Naive thymus-derived CD8-positive, alpha-beta T cell (primary cell): ENCODE measurements at regions not wholly inside any gene's neighbourhood (a gene's known extent, or its start where the extent isn't known, plus 50 kb on each side); places are given as distances from the start of the nearest gene placed in this dataset.

Experiments used
- ATAC-seq, 2 donors: fragments of 150-1000 bp; cut with Tn5 transposase in 1 of 2; sonication (Bioruptor Pico), chemical (Tn5 transposase) in 1 of 2; 1 replicate in 1 of 2; 2 replicates in 1 of 2; pipeline ENCODE4 v1.10.0; 2021; ENCODE audit warnings: mild to moderate bottlenecking in 2 of 2, moderate library complexity in 2 of 2
- POLR2A ChIA-PET: fragments of 350-600 bp; sonication (Branson Sonifier 250); formaldehyde crosslinking; loops from one replicate; lab custom pipeline; 2021; ENCODE audit warnings: antibody characterized with exemption; lab: Charles Lee
- DNase-seq, 10 donors: peaks; one replicate each; pipeline versions ENCODE4 v3.0.0 to v3.0.0-alpha.2; 2020 to 2022
- H3K27ac Mint-ChIP-seq, 10 donors: one replicate each; pipeline ENCODE4 v1.8.0; 2020 to 2022; ENCODE audit warnings: mild to moderate bottlenecking in 10 of 10, mixed read lengths in 10 of 10, moderate library complexity in 4 of 10, inconsistent platforms in 1 of 10
- H3K27me3 Mint-ChIP-seq, 5 donors: one replicate each; pipeline ENCODE4 v1.8.0; 2021 to 2022; ENCODE audit warnings: mixed read lengths in 5 of 5
- H3K36me3 Mint-ChIP-seq, 3 donors: one replicate each; pipeline ENCODE4 v1.8.0; 2020 to 2022; ENCODE audit warnings: mixed read lengths in 3 of 3, mild to moderate bottlenecking in 2 of 3, inconsistent platforms in 1 of 3
- H3K4me1 Mint-ChIP-seq, 4 donors: one replicate each; pipeline ENCODE4 v1.8.0; 2021 to 2022; ENCODE audit warnings: mixed read lengths in 4 of 4
- H3K4me3 Mint-ChIP-seq, 10 donors: one replicate each; pipeline ENCODE4 v1.8.0; 2020 to 2022; ENCODE audit warnings: mild to moderate bottlenecking in 10 of 10, mixed read lengths in 10 of 10, moderate library complexity in 6 of 10, inconsistent platforms in 1 of 10
- H3K9me3 Mint-ChIP-seq, 9 donors: one replicate each; pipeline ENCODE4 v1.8.0; 2020 to 2022; ENCODE audit warnings: mixed read lengths in 9 of 9, mild to moderate bottlenecking in 3 of 9, inconsistent platforms in 1 of 9, moderate library complexity in 1 of 9

GRCh38 chr2:221203125-221203524, 369.0 kb downstream of the EPHA4 start:
- POLR2A ChIA-PET = no interaction called here
- Mint-ChIP-seq H3K27me3 (no peaks in the 10 kb centered on the region), H3K4me3 (no peak overlapping the region), H3K36me3 (no peaks in the 10 kb centered on the region), H3K4me1 (peaks cover 0 to 12% (median 0%) of the 10 kb centered on the region in 4 donors), H3K27ac (no peak overlapping the region), H3K9me3 (no peaks in the 10 kb centered on the region)
- ATAC-seq = no peak
- DNase-seq = no peak

DNA sequence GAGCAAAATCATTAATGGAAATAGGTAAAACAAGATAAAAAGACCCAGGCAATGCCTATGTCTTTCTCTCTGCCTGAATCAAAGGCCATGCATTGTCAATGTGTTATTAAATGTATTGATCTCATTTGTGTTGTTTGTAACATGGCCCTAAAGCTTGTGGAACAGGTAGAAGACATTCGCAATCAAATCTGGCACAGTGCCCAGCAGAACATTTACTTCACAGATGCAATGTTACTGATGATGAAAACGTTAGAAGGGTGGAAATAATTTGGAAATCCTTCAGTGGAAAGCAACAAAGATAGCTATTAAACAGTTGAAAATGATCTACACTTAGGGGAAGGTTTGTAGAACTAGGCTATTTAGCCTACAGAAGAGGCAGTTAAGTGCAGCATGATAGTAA, 368.2 kb downstream of the EPHA4 start:
- no peaks in the 10 kb centered on the region for H3K36me3 Mint-ChIP-seq
- no peaks in the 10 kb centered on the region for H3K9me3 Mint-ChIP-seq
- POLR2A ChIA-PET = no interaction called here
- no peak for DNase-seq
- H3K4me3 Mint-ChIP-seq = no peak overlapping the region
- ATAC-seq = no peak
- peaks cover 0 to 11% (median 0%) of the 10 kb centered on the region in 4 donors for H3K4me1 Mint-ChIP-seq
- H3K27ac Mint-ChIP-seq = no peak overlapping the region
- H3K27me3 Mint-ChIP-seq = no peaks in the 10 kb centered on the region

- Mint-ChIP-seq H3K9me3 (no peaks in the 10 kb centered on the region), H3K4me3 (no peak overlapping the region), H3K4me1 (peaks cover 0 to 11% (median 0%) of the 10 kb centered on the region in 4 donors), H3K27ac (no peak overlapping the region), H3K27me3 (no peaks in the 10 kb centered on the region), H3K36me3 (no peaks in the 10 kb centered on the region)
- POLR2A ChIA-PET = no interaction called here
- DNase-seq = no peak
- ATAC-seq = no peak
These were observed 367.4 kb downstream of the EPHA4 start for GRCh38 chr2:221204699-221205098.

DNA sequence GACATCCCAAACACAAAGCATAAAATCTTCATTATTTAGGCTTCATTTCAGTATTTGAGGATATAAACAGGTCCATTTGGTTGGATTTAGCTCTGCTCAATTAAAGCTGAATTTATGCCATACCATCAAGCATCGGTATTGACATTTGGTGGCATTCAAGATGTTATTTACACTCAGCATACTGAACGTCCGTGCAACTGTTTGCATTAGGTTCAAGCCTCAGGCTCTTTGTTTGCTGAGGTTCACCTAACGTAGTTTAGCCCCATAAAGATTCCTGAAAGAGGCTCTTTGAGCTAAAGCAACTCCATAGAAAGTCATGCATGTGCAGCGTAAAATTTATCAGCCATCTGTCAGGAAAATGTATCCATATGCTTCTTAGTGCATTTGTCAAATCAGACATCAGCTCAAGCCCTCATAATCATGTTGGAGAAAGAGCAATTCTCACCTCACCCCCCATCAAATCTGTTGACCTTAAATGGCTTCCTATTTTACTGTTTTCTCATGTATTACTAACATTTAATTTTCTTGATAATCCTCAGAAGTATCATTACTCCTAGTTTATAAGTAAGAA, 366.9 kb downstream of the EPHA4 start:
- no peak overlapping the region for H3K27ac Mint-ChIP-seq
- H3K4me1 Mint-ChIP-seq = peaks cover 0 to 11% (median 0%) of the 10 kb centered on the region in 4 donors
- DNase-seq = no peak
- H3K36me3 Mint-ChIP-seq = no peaks in the 10 kb centered on the region
- no peaks in the 10 kb centered on the region for H3K9me3 Mint-ChIP-seq
- POLR2A ChIA-PET = no interaction called here
- no peak for ATAC-seq
- no peaks in the 10 kb centered on the region for H3K27me3 Mint-ChIP-seq
- H3K4me3 Mint-ChIP-seq = no peak overlapping the region

- Mint-ChIP-seq H3K4me3 (no peak overlapping the region), H3K36me3 (no peaks in the 10 kb centered on the region), H3K4me1 (no peaks in the 10 kb centered on the region), H3K9me3 (no peaks in the 10 kb centered on the region), H3K27ac (no peak overlapping the region), H3K27me3 (no peaks in the 10 kb centered on the region)
- ATAC-seq (no peak), DNase-seq (no peak)
- POLR2A ChIA-PET = no interaction called here
These were observed 361.4 kb downstream of the EPHA4 start for GRCh38 chr2:221210686-221211085.

GRCh38 chr2:221211653-221212052, 360.5 kb downstream of the EPHA4 start:
- Mint-ChIP-seq H3K27ac (no peak overlapping the region), H3K4me1 (no peaks in the 10 kb centered on the region), H3K36me3 (no peaks in the 10 kb centered on the region), H3K4me3 (no peak overlapping the region), H3K27me3 (peaks cover 0 to 3% (median 0%) of the 10 kb centered on the region in 5 donors), H3K9me3 (no peaks in the 10 kb centered on the region)
- POLR2A ChIA-PET = no interaction called here
- ATAC-seq (no peak), DNase-seq (no peak)

- Mint-ChIP-seq H3K27me3 (peaks cover 0 to 3% (median 0%) of the 10 kb centered on the region in 5 donors), H3K9me3 (no peaks in the 10 kb centered on the region), H3K4me1 (no peaks in the 10 kb centered on the region), H3K36me3 (no peaks in the 10 kb centered on the region), H3K27ac (no peak overlapping the region), H3K4me3 (no peak overlapping the region)
- ATAC-seq (no peak), DNase-seq (no peak)
- POLR2A ChIA-PET = no interaction called here
These were observed 360.0 kb downstream of the EPHA4 start for GRCh38 chr2:221212105-221212504.

DNA sequence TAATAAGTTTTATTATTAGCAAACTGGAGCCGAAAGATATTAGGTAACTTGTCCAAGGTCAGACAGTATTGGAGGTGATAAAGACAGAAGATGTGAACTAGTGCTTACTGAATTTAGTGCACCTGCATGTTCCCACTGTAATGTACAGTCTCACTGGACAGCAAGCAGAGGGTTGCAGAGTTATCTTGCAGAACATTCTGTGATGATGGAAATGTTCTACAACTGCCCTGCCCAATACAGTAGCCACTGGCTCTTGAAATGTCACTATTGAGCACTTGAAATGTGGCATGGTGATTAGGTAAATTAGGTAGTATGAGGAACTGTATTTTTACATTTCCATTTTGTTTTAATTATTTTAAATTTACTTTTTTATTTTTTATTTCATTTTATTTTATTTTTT, 356.6 kb downstream of the EPHA4 start:
- no peak for ATAC-seq
- Mint-ChIP-seq H3K36me3 (no peaks in the 10 kb centered on the region), H3K4me1 (no peaks in the 10 kb centered on the region), H3K27me3 (peaks cover 0 to 3% (median 0%) of the 10 kb centered on the region in 5 donors), H3K9me3 (no peaks in the 10 kb centered on the region), H3K27ac (no peak overlapping the region), H3K4me3 (no peak overlapping the region)
- POLR2A ChIA-PET = no interaction called here
- no peak for DNase-seq

DNA sequence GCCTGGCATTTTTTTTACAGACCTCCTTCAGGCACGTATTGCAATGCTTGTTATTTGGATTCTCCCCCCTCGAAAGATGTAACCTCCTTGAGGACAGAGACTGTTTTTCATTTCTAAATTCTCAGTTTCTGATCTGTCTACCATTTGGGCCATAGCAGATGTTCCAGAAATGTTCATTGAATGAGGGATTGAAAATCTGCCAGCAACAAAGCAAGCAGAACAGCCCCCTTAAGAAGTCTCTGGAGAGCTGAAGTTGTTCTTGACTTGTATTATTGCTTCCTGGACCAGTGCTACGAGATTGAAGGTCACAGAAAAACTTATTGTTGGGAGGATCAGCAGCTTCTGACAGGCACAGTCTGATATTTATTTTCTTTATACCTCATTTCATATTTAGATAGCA, 355.5 kb downstream of the EPHA4 start:
- DNase-seq (no peak), ATAC-seq (no peak)
- POLR2A ChIA-PET = no interaction called here
- Mint-ChIP-seq H3K9me3 (peaks cover 0 to 3% (median 0%) of the 10 kb centered on the region in 9 donors), H3K4me1 (no peaks in the 10 kb centered on the region), H3K27me3 (peaks cover 0 to 3% (median 0%) of the 10 kb centered on the region in 5 donors), H3K36me3 (no peaks in the 10 kb centered on the region), H3K27ac (no peak overlapping the region), H3K4me3 (no peak overlapping the region)

DNA sequence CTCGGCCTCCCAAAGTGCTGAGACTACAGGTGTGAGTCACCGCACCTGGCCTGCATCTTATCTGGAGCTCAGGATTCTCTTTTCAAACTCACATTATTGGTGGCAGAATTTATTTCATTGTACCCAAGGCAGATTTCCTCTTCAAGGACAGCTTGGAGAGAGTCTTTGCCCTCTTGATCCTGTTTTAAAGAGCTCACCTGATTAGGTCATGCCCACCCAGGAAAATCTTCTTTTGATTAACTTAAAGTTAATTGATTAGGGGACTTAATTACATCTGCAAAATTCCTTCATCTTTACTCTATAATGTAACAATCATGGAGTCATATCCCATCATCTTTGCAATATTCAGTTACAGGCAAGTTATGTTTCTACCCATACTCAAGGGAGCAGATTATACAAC, 346.4 kb downstream of the EPHA4 start:
- POLR2A ChIA-PET = no interaction called here
- no peak overlapping the region for H3K27ac Mint-ChIP-seq
- DNase-seq (no peak), ATAC-seq (no peak)
- H3K9me3 Mint-ChIP-seq = peaks cover 0 to 10% (median 0%) of the 10 kb centered on the region in 9 donors
- no peaks in the 10 kb centered on the region for H3K36me3 Mint-ChIP-seq
- H3K4me3 Mint-ChIP-seq = no peak overlapping the region
- no peaks in the 10 kb centered on the region for H3K4me1 Mint-ChIP-seq
- H3K27me3 Mint-ChIP-seq = no peaks in the 10 kb centered on the region

DNA sequence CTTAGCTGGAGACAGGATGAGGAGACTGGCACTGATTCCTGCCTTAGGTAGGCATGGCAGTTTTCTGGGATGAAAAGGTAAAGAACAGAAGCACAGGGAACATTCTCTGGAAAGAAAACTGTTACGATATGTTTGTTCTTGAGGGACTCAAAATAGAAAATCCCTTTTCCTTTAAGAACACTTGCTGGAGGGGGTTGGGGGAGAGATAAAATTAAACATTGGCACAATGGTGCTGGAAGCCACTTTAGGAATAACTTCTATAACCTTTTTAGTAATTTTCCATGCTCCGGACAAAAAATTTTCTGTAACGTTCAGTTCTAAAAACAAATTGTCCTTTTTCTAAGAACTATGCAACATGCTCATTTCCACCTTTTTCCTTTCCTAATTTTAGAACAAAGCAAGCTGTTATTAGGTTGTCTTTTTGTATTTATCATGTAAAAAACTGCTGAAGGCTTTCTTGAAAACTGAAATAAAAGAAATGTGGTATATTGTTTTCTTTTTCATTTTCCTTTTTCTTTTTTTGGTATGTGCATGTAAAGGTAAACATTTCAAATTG, 343.8 kb downstream of the EPHA4 start:
- Mint-ChIP-seq H3K27me3 (peaks cover 0 to 2% (median 0%) of the 10 kb centered on the region in 5 donors), H3K4me3 (no peak overlapping the region), H3K4me1 (no peaks in the 10 kb centered on the region), H3K9me3 (peaks cover 0 to 10% (median 0%) of the 10 kb centered on the region in 9 donors), H3K27ac (no peak overlapping the region), H3K36me3 (no peaks in the 10 kb centered on the region)
- POLR2A ChIA-PET = no interaction called here
- ATAC-seq (no peak), DNase-seq (no peak)

GRCh38 chr2:221229099-221229498, 343.0 kb downstream of the EPHA4 start:
- Mint-ChIP-seq H3K4me1 (no peaks in the 10 kb centered on the region), H3K9me3 (peaks cover 0 to 15% (median 0%) of the 10 kb centered on the region in 9 donors), H3K4me3 (no peak overlapping the region), H3K36me3 (no peaks in the 10 kb centered on the region), H3K27ac (no peak overlapping the region), H3K27me3 (peaks cover 0 to 2% (median 0%) of the 10 kb centered on the region in 5 donors)
- ATAC-seq = no peak
- DNase-seq = no peak
- POLR2A ChIA-PET = no interaction called here

- Mint-ChIP-seq H3K27ac (no peak overlapping the region), H3K4me3 (no peak overlapping the region), H3K36me3 (no peaks in the 10 kb centered on the region), H3K9me3 (peaks cover 0 to 21% (median 0%) of the 10 kb centered on the region in 9 donors), H3K4me1 (no peaks in the 10 kb centered on the region), H3K27me3 (peaks cover 0 to 2% (median 0%) of the 10 kb centered on the region in 5 donors)
- POLR2A ChIA-PET = no interaction called here
- ATAC-seq (no peak), DNase-seq (no peak)
These were observed 340.6 kb downstream of the EPHA4 start for GRCh38 chr2:221231511-221231910.

DNA sequence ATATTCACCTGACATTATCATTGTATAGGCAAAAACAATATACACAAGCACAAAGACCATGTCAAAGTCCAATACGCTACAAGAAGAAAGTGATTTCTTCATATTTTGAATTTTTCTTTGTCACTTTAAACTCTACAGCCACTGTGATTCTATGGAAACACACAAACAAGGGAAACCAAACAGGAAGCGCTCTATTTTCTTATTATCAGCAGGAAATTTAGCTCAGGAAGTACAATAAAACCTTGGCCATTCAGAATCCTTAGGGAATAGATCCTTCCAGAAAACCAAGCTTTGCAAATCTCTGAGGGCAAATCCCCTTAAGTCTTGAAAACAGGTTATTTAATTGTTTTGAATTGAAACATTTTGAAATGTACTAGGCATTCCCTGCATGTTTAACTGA, 336.2 kb downstream of the EPHA4 start:
- ATAC-seq (no peak), DNase-seq (no peak)
- peaks cover 0 to 9% (median 0%) of the 10 kb centered on the region in 5 donors for H3K27me3 Mint-ChIP-seq
- no peaks in the 10 kb centered on the region for H3K36me3 Mint-ChIP-seq
- peaks cover 0 to 11% (median 0%) of the 10 kb centered on the region in 9 donors for H3K9me3 Mint-ChIP-seq
- POLR2A ChIA-PET = no interaction called here
- no peaks in the 10 kb centered on the region for H3K4me1 Mint-ChIP-seq
- no peak overlapping the region for H3K4me3 Mint-ChIP-seq
- H3K27ac Mint-ChIP-seq = no peak overlapping the region
